Suprapubic skin (tissue), 4 donors: ENCODE measurements at regions not wholly inside any gene's neighbourhood (a gene's known extent, or its start where the extent isn't known, plus 50 kb on each side); places are given as distances from the start of the nearest gene placed in this dataset.

Experiments
- CTCF ChIP-seq, 2 donors: fragments of 200-600 bp in 1 of 2; fragments of 450-650 bp in 1 of 2; sonication (generic) in 1 of 2; IDR thresholded peaks; one replicate each; pipeline ENCODE4 v1.5.1; 2016 to 2019; ENCODE audit warnings: antibody characterized with exemption in 2 of 2, mild to moderate bottlenecking in 1 of 2, moderate library complexity in 1 of 2
- EP300 ChIP-seq: sonication (generic); formaldehyde crosslinking; IDR thresholded peaks from one replicate; pipeline ENCODE4 v1.6.1; 2017; ENCODE audit warnings: antibody characterized with exemption
- POLR2A ChIP-seq, 2 donors: fragments of 450-650 bp; IDR thresholded peaks; one replicate each; pipeline ENCODE4 v1.6.1; 2017; ENCODE audit warnings: antibody characterized with exemption in 2 of 2, mild to moderate bottlenecking in 2 of 2, moderate library complexity in 2 of 2
- POLR2AphosphoS5 ChIP-seq, 3 donors: sonication (generic); formaldehyde crosslinking; IDR thresholded peaks; one replicate each; pipeline ENCODE4 v1.6.1; 2017; ENCODE audit warnings: antibody characterized with exemption in 3 of 3

GRCh38 chr11:8773916-8774539, 91.4 kb downstream of the RPL27A start:
- TF ChIP-seq CTCF (IDR thresholded peaks at IDR 0.05) (no peak), POLR2AphosphoS5 (IDR thresholded peaks at IDR 0.05) (no peak), POLR2A (IDR thresholded peaks at IDR 0.05) (no peak), EP300 (no peak)
